H7 (cell line): ENCODE measurements at regions not wholly inside any gene's neighbourhood (a gene's known extent, or its start where the extent isn't known, plus 50 kb on each side); places are given as distances from the start of the nearest gene placed in this dataset.

Experiments
- DNase-seq: peaks from one replicate; pipeline ENCODE4 v3.0.0; 2012
- H3K27me3 ChIP-seq: 2 replicates; pipeline ENCODE4 v1.6.0; 2011; ENCODE audit warnings: mild to moderate bottlenecking, low read length; ENCODE audit not compliant: control insufficient read depth, insufficient read depth
- H3K36me3 ChIP-seq: replicated peaks from 2 replicates; pipeline ENCODE4 v1.5.1; 2011; ENCODE audit warnings: low read length; ENCODE audit not compliant: control insufficient read depth, insufficient read depth
- H3K4me3 ChIP-seq: 2 replicates; pipeline ENCODE4 v1.5.1; 2011; ENCODE audit warnings: low read depth, mild to moderate bottlenecking, control low read depth, low read length, moderate library complexity; ENCODE audit not compliant: insufficient read depth

DNA sequence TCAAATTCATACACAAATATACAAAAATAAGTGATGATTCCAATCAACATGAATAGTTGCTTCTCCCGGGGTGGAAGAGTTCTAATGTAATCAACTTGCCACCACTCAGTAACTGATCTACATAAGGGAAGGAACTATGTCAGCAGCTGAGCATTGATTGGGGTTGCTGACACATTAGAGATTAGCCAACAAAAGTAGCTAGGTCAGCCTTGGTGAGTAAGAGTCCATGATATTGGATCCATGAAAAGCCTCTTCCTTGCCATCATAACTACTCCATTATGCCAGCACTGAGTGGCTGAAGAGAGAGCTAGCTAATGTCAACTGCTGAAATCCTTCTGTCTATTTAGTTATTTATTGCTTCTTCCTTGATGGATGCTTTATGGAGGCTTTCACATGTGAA, 309.8 kb downstream of the NFIB start:
- no peak for DNase-seq
- Histone ChIP-seq H3K36me3 (no peaks in the 10 kb centered on the region), H3K27me3 (no peaks in the 10 kb centered on the region), H3K4me3 (no peak overlapping the region)

DNA sequence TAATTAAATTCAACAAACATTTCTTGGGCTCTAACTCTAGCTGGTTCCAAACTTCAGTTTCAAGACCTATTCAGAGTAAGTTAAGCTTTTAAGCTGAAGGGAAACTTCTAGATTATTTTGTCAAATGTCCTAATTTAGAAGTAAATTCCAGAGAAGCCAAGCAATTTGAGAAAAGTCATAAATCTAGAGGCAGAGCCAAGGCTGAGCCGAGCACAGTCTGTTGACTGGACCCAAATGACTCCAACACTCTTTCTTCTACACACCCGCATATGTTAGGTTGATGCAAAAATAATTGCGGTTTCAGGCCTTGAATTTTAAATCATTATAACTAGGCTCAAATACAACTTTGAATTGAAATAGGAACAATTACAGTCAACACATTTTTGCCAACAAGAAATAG, 319.7 kb downstream of the NFIB start:
- H3K36me3 ChIP-seq = no peaks in the 10 kb centered on the region
- H3K27me3 ChIP-seq = no peaks in the 10 kb centered on the region
- no peak overlapping the region for H3K4me3 ChIP-seq
- DNase-seq = no peak

DNA sequence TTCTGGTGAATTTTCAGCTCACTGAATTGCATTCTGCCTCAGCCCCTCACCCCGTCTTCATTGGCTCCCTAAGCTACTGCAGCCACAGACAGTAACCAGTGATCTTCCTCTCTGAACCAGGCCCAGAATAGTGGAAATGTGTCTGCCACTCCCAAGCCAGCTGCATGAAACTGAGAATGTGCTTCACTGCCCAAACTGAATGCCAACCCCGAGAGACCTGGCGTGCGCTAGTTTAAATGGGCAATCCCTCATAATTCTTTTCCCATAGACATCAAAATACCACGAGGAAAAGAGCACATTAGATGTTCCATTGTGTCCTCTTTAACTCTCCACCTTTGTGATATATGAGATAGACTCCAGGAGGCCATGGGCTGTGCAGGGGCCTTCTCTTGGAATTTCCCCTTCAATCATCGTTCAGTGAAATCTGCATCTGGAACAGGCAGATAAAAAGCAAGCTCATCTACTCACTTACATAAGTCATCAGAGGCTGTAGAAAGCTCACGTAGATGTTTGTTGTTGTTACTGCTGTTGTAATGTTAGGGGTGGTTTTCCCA, 320.2 kb downstream of the NFIB start:
- no peak overlapping the region for H3K4me3 ChIP-seq
- DNase-seq = no peak

DNA sequence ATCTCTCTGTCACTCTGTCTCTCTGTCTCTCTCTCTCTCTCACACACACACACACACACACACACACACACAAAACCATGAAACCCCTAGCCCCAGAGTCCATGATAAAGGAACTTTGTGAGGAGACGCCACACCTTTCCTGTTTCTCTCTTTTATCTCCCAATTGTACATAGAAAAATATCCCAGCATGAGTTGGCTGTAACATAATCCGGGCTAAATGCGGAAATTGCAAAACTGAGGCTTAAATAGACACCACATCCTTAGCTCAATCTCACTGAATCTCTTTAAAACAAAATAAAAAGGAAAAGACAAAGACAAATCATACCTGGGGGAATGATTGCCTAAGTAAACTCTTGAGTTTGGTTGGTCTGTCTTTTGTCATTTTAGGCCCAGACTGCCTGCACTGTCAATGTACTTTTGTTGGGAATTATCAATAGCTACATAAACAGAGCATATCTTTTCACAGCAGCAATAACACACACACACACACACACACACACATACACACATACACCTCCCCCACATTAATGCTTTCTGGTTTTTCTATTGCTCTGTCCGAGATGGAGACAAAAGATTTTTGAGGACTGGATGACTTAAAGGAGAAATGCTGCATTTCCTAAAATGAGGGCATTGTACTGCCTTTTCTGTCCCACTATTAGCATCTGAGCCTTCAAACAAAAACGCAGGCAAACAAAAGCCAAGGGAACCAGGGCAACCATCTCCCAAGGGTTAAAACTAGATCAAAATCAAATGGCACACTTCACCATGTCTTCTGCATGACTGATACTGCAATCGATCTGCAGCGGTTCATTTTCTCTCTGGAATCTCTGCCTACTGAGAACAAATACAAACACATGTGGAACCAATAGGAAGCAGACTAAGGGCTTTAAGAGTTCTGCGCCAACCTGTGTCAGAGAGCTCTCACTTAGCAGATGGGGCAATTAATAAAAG, 321.5 kb downstream of the NFIB start:
- no peak for DNase-seq

More for the DNA sequence above, 320.2 kb downstream of the NFIB start:
- H3K36me3 ChIP-seq = no peaks in the 10 kb centered on the region
- no peaks in the 10 kb centered on the region for H3K27me3 ChIP-seq

DNA sequence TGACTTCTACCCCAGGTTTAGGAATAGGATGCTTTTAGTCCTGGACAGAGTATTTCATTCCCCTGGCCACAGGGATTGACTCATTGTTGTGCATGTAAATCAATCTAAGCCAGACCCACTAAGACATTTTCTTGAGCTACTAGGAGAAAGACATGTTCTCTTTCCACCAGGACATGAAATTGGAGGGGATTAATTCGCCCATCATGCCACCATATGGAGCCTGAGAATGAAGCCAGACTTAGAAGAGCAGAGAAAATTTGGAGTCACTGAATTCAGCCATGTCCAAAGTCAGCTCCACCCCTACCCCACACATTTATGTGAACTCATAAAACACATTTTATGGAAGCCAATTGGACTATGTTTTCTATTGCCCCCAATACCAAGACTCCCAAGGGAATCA, 322.5 kb downstream of the NFIB start:
- Histone ChIP-seq H3K4me3 (no peak overlapping the region), H3K27me3 (no peaks in the 10 kb centered on the region), H3K36me3 (no peaks in the 10 kb centered on the region)
- DNase-seq = no peak

More for the DNA sequence above, 321.5 kb downstream of the NFIB start:
- Histone ChIP-seq H3K36me3 (no peaks in the 10 kb centered on the region), H3K27me3 (no peaks in the 10 kb centered on the region), H3K4me3 (no peak overlapping the region)

DNA sequence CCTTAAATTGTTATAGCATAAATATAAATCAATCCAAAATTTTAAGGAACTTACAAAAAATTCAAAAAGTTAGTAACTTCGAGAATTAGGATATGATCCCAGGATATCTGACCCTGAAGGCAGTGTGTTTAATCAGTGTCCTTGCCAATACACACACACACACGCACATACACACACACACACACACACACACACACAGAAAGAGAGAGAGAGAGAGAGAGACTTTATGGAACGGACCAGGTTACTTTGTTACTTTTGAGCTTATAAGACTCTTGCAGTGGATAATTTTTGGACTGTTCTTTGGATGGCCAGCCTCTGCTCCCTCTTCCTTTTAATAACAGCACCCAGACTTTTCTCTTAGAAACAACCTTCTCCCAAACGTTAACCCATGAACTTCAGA, 322.9 kb downstream of the NFIB start:
- no peak for DNase-seq
- Histone ChIP-seq H3K4me3 (no peak overlapping the region), H3K36me3 (no peaks in the 10 kb centered on the region), H3K27me3 (no peaks in the 10 kb centered on the region)

DNA sequence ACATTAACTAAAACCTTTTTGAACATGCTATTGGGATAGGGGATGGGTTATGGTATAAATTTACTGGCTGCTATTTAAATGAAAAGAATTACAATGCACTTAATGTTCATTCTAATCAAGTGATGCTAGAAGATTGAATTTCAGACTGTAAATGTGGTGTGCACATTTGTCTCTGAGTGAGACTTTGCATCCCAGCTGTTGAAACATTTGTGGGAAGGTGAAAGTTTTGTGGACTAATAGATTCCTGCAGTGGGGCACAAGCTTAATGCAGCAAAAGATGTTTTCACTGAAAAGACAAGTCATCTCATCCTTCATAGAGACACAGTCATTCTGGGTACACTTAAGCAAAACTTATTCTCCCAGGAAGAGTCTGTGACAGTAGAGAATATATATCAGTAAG, 323.6 kb downstream of the NFIB start:
- H3K36me3 ChIP-seq = no peaks in the 10 kb centered on the region
- no peaks in the 10 kb centered on the region for H3K27me3 ChIP-seq
- no peak overlapping the region for H3K4me3 ChIP-seq
- no peak for DNase-seq

DNA sequence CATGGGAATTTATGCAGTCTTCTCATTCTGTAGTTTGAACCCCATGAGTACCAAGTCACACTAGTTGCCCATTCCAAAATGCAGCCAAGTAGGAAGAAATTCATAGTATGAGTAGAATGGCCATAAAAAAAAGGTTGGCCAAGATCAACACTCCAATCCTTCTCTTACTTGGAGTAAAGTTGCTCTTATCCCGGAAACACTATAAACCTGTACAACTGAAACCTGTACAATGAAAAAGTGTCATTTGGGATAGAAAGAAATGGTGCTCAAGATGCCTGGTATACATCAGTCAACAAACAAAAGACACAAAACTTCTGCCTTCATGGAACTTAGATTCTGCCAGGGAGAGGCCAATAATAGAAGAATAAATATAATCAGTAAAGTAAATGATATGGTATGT, 325.0 kb downstream of the NFIB start:
- Histone ChIP-seq H3K36me3 (no peaks in the 10 kb centered on the region), H3K27me3 (no peaks in the 10 kb centered on the region), H3K4me3 (no peak overlapping the region)
- no peak for DNase-seq

DNA sequence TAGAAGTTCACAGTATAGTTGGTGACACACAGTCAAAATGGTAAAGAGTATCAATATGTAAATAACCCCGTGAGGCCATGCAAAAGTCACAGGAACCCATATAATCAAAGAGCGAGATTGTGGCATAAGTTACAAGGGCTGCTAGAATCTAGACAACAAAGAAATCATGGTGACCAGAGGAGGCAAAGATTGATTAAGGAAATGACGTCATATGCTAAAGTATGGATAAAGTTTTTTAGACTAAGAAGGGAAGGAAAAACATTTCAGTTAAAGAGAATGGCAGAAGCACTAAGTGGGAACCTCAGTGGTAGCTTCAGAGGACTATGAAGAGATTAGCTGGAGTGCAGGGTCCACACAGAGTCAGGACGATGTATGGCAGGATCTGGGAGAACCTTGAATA, 330.3 kb downstream of the NFIB start:
- no peak for DNase-seq
- H3K4me3 ChIP-seq = no peak overlapping the region
- no peaks in the 10 kb centered on the region for H3K36me3 ChIP-seq
- no peaks in the 10 kb centered on the region for H3K27me3 ChIP-seq

DNA sequence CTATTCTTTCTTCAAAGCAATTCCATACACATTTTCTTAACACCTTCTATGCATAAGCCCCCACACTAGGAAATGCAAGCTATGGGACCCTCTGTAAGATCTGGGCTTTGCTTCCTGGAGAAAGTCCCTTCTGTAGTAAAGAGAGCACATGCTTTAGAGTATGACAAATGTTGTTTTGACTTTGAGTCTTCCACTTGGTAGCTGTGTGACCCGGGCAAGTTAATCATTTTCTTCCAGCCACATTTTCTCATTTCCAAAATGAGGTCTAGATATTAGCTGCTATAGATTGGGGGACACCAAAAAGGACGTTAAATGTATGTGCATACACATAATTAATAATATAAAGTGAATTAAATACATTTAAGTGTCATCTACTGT, 334.0 kb downstream of the NFIB start:
- Histone ChIP-seq H3K36me3 (no peaks in the 10 kb centered on the region), H3K4me3 (no peak overlapping the region), H3K27me3 (no peaks in the 10 kb centered on the region)
- DNase-seq = no peak

DNA sequence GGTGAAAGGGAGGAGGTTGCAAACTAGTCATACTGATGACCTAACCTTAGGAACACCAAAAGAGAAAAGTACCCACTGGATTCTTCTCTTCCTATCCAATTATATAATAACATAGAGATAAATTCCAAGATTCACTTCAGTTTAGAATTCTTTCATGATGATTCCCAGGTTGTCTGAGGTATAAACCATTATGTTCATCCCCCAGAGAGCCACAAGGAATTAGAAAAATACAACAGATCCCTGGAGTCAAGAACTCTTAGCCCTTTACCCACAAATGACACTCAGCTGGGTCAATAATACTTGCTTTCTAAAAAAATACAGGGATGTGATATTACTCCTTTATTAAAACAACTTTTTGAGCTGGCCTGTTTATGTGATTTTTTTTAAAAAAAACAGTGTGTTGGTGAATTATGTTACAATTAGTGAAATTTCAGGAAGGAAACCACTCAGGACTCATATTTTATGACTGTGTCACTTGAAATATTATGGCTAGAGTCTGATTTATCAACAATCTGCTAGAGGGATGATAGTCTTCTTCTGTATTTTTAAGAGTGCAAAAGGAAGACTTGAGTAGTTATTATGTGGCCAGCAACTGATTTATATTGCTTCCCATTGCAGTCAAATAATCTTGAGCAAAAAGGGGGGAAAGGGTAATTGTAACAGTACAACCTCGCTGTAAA, 338.2 kb downstream of the NFIB start:
- Histone ChIP-seq H3K36me3 (no peaks in the 10 kb centered on the region), H3K27me3 (no peaks in the 10 kb centered on the region), H3K4me3 (no peak overlapping the region)
- no peak for DNase-seq

DNA sequence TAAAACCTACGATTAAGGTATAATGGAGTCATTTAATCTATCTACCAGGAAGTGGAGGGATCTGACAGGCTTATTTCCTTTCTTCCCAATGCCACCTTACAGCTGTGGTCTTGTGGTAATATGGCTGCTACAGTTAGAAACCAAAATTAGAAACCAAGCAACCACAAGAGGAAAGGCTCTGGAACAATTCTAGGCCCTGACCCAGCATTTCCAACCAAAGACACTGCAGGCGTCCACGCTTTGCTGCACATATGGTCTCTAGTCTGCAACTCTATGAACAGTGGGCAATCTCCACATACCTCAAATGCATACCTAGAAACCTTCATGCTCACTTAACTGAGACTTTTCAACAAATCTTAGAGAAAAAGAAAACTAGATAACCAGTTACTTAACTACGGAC, 339.1 kb downstream of the NFIB start:
- Histone ChIP-seq H3K36me3 (no peaks in the 10 kb centered on the region), H3K27me3 (no peaks in the 10 kb centered on the region), H3K4me3 (no peak overlapping the region)
- no peak for DNase-seq

DNA sequence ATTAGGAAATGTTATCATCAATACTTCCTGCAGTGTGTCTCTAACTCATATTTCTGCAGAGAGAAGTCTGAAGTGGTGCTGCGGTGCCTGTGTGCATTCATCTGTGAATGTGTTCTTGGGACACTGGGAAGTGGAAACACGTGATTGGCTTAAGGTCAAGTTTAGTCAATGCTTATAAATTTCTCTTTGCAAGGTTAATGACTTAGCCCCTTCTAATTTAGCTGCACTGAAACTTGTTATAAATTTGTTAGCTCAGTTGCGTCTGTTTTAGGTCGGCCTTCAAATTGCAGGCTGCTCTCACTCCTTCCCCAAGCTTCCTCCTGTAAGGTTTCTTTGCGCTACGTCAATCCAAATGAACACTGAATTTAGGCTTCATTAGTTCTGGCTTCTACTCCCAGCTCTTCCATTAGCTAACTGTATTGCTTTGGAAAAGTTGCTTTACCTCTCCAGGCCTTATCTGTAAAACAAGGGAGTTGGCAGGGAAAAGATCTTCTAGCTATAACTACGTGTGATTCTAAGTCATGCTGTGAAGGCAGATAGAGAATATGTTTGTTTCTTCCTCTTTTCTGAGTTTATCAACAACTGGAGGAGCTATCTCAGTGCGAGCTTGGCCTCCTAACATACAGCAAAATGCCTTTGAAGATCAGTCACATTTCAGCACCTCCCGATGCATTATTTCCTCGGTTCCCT, 341.8 kb downstream of the NFIB start:
- DNase-seq = no peak
- H3K36me3 ChIP-seq = no peaks in the 10 kb centered on the region
- H3K4me3 ChIP-seq = no peak overlapping the region
- H3K27me3 ChIP-seq = no peaks in the 10 kb centered on the region

DNA sequence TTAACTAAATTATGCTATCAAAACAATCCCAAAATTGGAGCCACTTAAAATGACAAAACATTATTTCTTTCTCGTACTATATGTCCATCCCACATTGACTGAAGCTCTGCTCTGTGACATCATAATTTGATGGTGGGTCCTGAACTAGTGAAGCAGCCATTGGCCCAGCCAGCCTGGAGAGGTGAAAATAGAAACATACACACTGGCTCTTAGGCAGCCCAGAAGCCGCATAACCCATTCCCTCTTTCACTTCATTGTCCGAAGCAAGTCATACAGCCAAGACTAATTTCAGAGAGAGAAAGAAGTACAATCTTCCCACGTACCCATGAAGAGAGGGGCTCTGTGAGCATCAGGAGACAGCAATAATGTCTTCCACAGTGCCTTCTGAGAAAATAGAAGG, 342.5 kb downstream of the NFIB start:
- DNase-seq = no peak
- Histone ChIP-seq H3K27me3 (no peaks in the 10 kb centered on the region), H3K36me3 (no peaks in the 10 kb centered on the region), H3K4me3 (no peak overlapping the region)
